Mucosa of stomach (tissue), 1 donor: ENCODE measurements at regions not wholly inside any gene's neighbourhood (a gene's known extent, or its start where the extent isn't known, plus 50 kb on each side); places are given as distances from the start of the nearest gene placed in this dataset.

Experiments
- H3K27me3 ChIP-seq: one replicate; pipeline ENCODE4 v1.7.0; 2013; ENCODE audit warnings: mild to moderate bottlenecking, low read length; ENCODE audit not compliant: control insufficient read depth, insufficient read depth
- H3K36me3 ChIP-seq: one replicate; pipeline ENCODE4 v1.7.0; 2013; ENCODE audit warnings: low read length; ENCODE audit not compliant: control insufficient read depth, insufficient read depth
- H3K4me1 ChIP-seq: one replicate; pipeline ENCODE4 v1.7.0; 2013; ENCODE audit warnings: mild to moderate bottlenecking, low read length; ENCODE audit not compliant: control insufficient read depth, insufficient read depth
- H3K4me3 ChIP-seq: one replicate; pipeline ENCODE4 v1.7.0; 2013; ENCODE audit warnings: low read length
- H3K9ac ChIP-seq: one replicate; pipeline ENCODE4 v1.7.0; 2013; ENCODE audit warnings: mild to moderate bottlenecking, low read length, moderate library complexity
- H3K9me3 ChIP-seq: one replicate; pipeline ENCODE4 v1.7.0; 2013; ENCODE audit warnings: mild to moderate bottlenecking, low read length, moderate library complexity; ENCODE audit not compliant: control insufficient read depth
- donor health status: Pancreatic carcinoma.

DNA sequence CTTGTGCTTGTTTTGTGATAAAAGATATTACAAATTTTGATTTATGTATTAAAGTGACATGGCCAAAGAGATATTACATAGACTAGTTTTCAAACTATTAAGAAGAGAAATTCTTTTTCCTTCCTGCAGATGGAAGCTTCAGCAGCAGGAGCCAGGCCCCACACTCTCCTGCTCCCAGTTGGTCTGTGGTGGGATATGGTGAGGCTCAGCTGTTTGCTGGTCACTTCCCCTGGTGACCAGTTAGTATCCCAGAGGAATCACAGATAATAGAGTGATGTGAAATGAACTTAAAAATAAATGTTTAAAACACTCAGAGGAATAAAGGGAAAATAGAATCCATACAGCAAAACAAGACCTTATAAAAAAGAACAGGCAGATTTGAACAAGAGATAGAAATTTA is 154.7 kb downstream of the KTN1 start:
- Histone ChIP-seq H3K4me1 (peaks cover 22% of the 10 kb centered on the region), H3K4me3 (no peak overlapping the region), H3K36me3 (no peaks in the 10 kb centered on the region), H3K9ac (no peak overlapping the region), H3K9me3 (no peaks in the 10 kb centered on the region), H3K27me3 (no peaks in the 10 kb centered on the region)

DNA sequence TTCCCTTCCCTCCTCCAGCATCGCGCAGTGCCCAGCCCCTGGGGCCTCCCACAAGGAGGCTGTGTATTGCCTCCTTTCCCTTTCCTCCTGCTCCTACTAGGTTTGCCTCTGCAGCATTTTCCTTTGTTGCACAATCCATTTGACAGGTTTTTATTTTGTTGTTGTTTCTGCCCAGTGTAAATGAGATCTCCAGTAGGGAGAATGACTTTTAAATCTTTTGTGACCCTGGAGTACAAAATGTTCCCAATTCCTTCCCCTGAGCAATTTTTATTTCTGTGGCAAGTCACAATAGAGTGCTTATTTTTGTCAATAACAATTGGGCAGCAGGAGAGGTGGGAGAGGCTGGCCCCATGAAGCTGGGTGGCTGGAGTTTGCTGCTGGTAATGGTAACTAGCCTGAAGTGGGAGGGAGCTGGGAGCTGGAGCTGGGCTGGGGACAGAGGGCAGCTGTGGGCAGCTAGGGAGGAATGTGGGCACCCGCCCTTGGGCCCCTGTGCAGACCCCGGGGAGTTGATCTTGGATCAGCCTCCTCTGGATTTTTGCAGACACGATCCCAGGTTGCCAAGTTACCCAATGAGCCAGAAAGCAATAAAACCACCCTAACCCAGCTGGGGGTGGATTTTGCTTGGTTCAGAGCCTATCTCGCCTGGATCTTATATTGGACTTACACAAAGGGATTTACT is 160.1 kb downstream of the KTN1 start:
- H3K4me3 ChIP-seq, result no peak overlapping the region

DNA sequence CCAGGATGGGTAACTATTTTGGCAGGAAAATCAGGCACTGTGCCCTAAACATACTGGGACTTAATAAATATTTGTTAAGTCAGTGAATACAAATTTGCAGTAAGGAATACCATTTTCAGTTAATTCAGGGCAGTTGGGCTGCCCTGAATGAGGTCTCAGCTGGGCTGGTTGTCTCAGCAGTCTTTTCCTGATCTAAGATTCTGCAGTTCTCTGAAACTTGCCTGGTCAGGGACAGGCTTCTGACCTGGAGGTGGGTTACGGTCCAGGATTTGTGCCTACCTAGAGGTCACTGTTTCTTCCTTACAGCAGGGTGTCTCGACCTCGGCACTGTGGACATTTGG is 160.6 kb downstream of the KTN1 start:
- no peaks in the 10 kb centered on the region for H3K9me3 ChIP-seq
- H3K36me3 ChIP-seq, result no peaks in the 10 kb centered on the region
- no peak overlapping the region for H3K4me3 ChIP-seq
- no peaks in the 10 kb centered on the region for H3K27me3 ChIP-seq
- H3K4me1 ChIP-seq, result no peaks in the 10 kb centered on the region
- no peak overlapping the region for H3K9ac ChIP-seq

More for the DNA sequence above, 160.1 kb downstream of the KTN1 start:
- Histone ChIP-seq H3K9me3 (no peaks in the 10 kb centered on the region), H3K4me1 (no peaks in the 10 kb centered on the region), H3K27me3 (no peaks in the 10 kb centered on the region), H3K36me3 (no peaks in the 10 kb centered on the region), H3K9ac (no peak overlapping the region)

DNA sequence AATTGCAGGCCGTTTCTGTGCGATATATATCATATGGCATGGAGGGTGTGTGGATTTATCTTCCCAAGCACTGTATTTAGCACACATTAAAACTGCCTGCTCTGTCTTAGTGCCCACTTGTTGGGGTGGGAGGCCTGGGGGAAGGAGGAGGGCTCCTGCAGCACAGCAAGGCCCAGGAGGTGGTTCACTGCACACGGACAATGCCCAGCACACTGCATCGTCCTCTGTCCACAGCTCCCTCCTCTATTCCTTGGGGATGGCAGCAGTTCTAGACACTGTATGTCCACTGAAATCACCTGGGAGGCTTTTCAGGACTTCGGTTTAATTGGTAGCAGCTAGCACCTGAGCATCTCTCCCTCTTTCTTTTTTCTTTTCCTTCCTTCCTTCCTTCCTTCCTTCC is 161.2 kb downstream of the KTN1 start:
- Histone ChIP-seq H3K4me1 (peaks cover 2% of the 10 kb centered on the region), H3K36me3 (no peaks in the 10 kb centered on the region), H3K27me3 (no peaks in the 10 kb centered on the region), H3K9me3 (no peaks in the 10 kb centered on the region), H3K9ac (no peak overlapping the region), H3K4me3 (no peak overlapping the region)

DNA sequence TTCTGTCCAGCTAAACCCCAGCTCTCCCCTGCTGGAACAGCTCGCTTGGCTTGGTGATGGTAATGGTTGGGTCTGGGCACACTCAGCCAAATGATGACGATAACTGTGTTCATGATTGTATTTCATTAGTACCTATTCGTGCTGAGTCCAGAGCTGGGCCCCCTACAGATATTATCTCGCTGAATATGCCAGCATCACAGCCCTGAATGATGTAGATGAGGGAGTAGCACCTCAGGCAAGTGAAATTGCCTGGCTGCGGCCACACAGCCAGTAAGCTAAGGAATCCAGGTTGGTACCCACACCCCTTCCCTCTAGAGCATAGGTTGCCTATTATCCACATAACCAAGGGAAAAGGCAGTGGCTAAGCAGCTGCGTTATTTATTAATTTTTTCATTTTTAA is 163.5 kb downstream of the KTN1 start:
- no peak overlapping the region for H3K9ac ChIP-seq
- peaks cover 7% of the 10 kb centered on the region for H3K4me1 ChIP-seq
- H3K27me3 ChIP-seq, result no peaks in the 10 kb centered on the region
- H3K36me3 ChIP-seq, result no peaks in the 10 kb centered on the region
- H3K4me3 ChIP-seq, result no peak overlapping the region
- H3K9me3 ChIP-seq, result no peaks in the 10 kb centered on the region

DNA sequence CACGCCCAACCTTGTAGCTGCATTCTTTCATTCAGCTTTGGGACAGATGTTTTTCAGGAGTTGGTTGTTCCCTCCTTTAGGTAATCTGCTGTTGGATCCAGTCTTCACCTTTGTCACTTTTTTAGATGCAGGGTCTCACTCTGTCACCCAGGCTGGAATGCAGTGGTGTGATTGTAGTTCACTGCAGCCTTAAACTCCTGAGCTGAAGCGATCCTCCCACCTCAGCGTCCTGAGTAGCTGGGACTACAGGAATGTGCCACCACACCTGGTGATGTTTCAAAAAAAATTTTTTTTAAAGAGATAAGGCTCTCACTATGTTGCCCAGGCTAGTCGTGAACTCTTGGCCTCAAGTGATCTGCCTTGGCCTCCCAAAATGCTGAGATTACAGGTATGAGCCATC is 164.3 kb downstream of the KTN1 start:
- no peak overlapping the region for H3K9ac ChIP-seq
- no peak overlapping the region for H3K4me3 ChIP-seq
- no peaks in the 10 kb centered on the region for H3K36me3 ChIP-seq
- no peaks in the 10 kb centered on the region for H3K9me3 ChIP-seq
- peaks cover 7% of the 10 kb centered on the region for H3K4me1 ChIP-seq
- H3K27me3 ChIP-seq, result no peaks in the 10 kb centered on the region

DNA sequence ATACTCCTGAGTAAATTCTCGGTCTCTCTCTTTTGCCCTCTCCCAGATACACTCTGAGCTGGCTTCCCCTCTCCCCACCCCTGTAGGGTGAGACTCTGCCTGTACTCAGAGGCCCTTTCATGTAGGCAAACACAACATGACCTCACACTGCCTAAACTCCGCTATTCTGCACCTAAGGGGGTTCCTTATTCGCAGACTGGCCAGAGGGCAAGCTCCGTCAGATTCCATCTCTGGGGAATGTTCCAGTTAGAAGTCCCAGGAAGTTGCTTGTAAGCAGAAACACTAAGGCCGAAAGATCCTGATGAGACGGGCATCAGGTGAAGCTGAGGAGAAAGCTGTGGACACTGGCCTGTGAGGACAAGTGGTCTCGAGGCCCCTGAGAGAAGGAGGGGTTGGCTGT is 165.9 kb downstream of the KTN1 start:
- no peaks in the 10 kb centered on the region for H3K36me3 ChIP-seq
- H3K4me3 ChIP-seq, result no peak overlapping the region
- H3K27me3 ChIP-seq, result no peaks in the 10 kb centered on the region
- H3K4me1 ChIP-seq, result peaks cover 7% of the 10 kb centered on the region
- H3K9ac ChIP-seq, result no peak overlapping the region
- no peaks in the 10 kb centered on the region for H3K9me3 ChIP-seq

DNA sequence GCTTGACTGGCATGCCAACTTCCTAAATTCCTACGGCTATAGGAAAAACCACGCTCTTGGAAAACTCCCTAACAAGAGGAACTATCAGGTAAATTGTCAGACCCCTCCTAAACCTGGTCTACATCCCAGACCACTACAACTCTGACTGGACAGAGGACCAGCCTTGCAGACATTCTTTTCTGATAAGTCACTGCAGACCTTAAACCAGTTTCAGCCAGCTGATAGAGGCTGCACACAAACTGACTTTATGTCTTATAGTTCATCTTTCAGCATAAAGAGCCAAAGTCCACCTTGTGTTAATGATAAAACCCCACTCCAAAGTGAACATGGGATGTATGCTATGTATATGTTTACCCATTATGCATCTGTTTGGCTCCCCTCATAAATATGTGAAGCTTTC is 166.6 kb downstream of the KTN1 start:
- Histone ChIP-seq H3K27me3 (no peaks in the 10 kb centered on the region), H3K4me1 (peaks cover 7% of the 10 kb centered on the region), H3K4me3 (no peak overlapping the region), H3K9me3 (no peaks in the 10 kb centered on the region), H3K36me3 (no peaks in the 10 kb centered on the region), H3K9ac (no peak overlapping the region)

DNA sequence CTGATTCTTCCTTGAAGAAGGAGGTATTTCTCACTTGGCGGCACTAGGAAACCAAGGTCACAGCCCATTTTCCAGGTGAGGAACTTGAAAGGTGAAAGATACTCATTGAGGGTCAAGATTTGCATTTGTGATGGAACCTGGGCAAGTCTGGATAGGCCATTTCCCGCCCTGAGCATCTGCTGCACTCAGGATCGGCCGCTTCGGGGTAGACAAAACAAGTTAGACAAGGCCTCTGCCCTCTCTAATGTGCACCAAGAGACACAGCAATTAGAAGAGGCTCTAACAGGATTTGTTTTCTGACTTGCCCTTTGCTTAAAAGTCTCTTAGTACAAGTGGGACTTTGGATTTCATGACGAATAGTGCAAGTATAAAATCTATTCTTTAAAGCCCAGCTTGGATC is 167.2 kb downstream of the KTN1 start:
- H3K9me3 ChIP-seq, result no peaks in the 10 kb centered on the region
- H3K9ac ChIP-seq, result no peak overlapping the region
- H3K4me3 ChIP-seq, result no peak overlapping the region
- peaks cover 9% of the 10 kb centered on the region for H3K4me1 ChIP-seq
- H3K36me3 ChIP-seq, result no peaks in the 10 kb centered on the region
- H3K27me3 ChIP-seq, result no peaks in the 10 kb centered on the region

DNA sequence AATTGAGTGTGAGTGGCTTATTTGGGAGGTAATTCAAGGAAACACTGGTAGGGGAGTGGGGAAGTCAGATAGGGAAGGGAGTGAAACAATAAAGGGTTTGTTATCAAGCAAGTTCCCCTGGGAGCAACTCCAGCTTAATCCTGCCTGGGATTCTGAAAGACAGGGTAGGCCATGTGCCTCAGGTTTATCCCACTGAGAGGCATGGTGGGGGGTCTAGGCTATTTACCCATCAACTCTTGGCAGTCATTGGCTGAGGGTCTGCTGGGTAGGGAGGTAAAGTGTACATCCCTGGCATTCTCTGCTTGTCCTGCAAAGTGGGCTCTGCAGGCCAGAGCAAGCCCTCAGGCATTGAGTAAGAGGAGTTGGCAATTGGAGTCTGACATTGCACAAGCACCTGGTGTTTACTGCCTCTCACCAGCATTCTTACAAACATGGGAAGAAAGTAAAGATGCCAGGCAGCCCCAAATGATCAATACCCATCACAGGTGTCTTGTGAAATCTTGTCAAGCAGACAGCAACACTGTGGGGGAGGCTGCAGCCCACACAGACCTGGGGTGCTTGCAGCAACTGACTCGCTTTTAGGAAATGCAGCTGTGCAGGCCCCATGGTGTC is 169.3 kb downstream of the KTN1 start:
- no peak overlapping the region for H3K4me3 ChIP-seq
- no peaks in the 10 kb centered on the region for H3K9me3 ChIP-seq
- no peaks in the 10 kb centered on the region for H3K27me3 ChIP-seq

DNA sequence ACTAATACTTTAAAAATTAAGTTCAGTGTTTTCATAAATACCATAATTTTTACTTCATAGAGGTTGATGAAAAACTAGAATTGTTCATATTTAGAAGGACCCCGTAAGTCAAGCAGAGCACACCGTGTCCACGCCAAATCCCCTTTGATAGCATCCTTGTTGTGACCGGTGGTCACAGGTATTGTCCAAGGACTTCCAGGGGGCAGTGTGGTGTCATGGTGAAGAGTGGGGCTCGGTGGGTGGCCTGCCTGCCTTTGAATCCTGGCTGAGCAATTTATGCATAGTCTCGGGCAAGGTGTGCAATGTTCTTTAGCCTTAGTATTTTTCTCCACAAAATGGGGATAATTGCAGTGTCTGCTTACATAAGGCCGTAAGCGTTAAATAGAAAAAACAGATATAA is 169.9 kb downstream of the KTN1 start:
- Histone ChIP-seq H3K4me1 (peaks cover 28% of the 10 kb centered on the region), H3K27me3 (no peaks in the 10 kb centered on the region), H3K36me3 (no peaks in the 10 kb centered on the region), H3K9me3 (no peaks in the 10 kb centered on the region), H3K4me3 (no peak overlapping the region), H3K9ac (no peak overlapping the region)

More for the DNA sequence above, 169.3 kb downstream of the KTN1 start:
- Histone ChIP-seq H3K4me1 (peaks cover 28% of the 10 kb centered on the region), H3K36me3 (no peaks in the 10 kb centered on the region), H3K9ac (no peak overlapping the region)

DNA sequence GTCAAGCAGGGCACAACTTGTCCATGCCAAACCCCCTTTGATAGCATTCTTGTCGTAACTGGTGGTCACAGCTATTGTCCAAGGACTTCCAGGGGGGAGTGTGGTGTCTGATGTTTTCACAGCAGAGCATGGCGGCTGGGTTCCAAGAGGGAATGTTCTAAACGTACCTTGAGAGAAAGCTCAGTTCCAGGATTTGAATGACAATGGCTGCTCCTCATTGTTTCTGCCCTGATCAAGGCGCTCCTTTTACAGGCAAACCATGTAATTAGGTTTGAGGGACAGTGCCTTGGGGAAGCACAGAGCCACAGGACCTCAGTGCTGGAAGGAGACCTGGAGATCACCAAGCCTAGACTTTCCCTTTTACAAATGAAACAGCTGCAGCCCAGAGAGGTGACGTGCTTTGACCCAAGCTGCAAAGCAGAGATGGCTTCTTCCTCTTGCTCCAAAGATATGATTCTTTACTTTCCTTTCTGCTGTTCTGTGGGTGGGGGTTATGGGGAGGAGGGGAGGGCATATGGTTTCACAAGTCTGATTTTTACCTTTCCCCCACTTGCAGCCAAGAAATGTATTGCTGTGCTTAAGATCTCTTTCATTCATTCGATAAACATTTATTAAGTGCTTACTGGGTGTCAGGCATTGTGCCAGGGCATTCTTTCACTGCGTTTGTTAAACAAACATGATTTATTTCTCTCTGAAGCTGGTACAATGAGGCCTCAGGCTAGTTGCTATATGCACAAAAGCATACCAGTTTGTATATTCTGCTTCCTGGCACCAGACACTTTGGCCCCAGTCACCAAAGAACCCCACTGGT is 172.8 kb downstream of the KTN1 start:
- Histone ChIP-seq H3K4me3 (no peak overlapping the region), H3K36me3 (no peaks in the 10 kb centered on the region), H3K4me1 (peaks cover 26% of the 10 kb centered on the region), H3K9ac (no peak overlapping the region), H3K9me3 (no peaks in the 10 kb centered on the region), H3K27me3 (no peaks in the 10 kb centered on the region)
